Suppressor macrophage treated with lipopolysaccharide for 4 hours (primary cell): ENCODE measurements at regions not wholly inside any gene's neighbourhood (a gene's known extent, or its start where the extent isn't known, plus 50 kb on each side); places are given as distances from the start of the nearest gene placed in this dataset.
"Not testable (repeated sequence)": the region's sequence is repeated elsewhere in the genome, so short reads cannot be mapped to it uniquely, and the experiment has no call there.

Source experiments
- DNase-seq: peaks from one replicate; pipeline ENCODE4 v3.0.0-alpha.2; 2020

DNA sequence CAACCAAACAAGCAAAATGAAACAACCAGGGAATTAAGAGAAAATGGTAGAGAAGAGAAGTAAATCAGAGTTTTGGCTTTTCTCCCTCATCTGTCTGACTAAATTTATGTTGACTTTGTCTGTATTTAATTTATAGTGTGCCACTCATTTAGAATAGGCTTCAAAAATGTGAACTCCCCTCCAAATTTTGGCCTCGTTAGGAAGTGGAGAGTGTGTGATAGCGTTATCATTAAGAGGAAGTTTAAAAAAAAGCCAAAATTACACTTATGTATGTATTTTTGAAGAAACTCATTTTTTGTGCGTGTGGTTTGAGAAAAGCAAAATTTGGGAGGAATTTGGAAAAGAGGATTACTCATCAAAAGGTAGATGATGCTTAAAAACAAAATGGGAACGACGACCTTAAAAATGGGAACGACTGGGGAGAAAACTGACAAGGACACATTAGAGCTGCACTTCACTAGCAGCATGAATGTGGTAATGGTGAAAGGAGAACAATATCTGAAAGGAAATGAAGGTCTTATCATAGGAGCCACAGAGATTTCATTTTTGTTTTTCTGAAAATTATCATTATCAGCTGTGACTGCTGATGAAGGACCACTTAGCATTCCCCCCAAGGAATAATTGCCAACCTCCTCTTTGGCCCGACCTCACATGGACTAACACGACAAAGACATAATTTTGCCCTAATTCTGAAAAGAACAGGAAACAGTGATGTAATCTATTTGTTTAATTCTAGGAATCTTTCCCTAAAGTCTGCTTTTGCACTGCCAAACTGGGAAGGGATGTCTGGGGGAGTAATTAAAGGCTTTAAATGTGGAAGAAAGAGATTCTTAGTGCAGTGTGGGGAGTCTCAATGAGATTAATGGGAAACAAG lies 163.2 kb upstream of the P2RY1 start:
- DNase-seq: no peak

GRCh38 chr3:152672320-152672649 lies 162.6 kb upstream of the P2RY1 start:
- no peak for DNase-seq

DNA sequence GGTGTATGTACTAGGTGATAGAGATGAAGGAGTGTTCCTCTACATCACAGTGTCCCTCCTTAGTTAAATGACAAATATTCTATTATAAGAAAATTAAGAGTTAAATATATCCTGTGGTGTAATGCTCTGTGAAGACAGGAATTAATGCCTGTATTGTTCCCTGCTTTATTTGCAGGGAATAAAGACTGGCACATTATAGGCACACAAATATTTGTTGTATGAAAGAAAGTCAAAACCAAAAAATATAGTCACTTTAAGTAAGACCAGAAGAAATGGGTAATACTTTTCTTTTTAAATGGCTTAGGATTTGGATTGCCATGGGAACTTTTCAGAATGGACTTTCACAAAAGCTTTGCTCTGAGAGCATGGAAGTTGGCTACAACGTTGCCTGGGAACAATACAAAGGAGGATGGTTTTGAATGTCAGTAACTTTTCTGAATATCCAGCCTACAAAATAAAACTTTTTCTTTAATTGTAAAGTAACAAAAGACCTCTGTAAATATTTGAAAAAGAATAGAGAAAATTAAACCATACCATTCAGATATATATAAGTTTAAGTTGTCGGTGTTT lies 158.0 kb upstream of the P2RY1 start:
- no peak for DNase-seq

DNA sequence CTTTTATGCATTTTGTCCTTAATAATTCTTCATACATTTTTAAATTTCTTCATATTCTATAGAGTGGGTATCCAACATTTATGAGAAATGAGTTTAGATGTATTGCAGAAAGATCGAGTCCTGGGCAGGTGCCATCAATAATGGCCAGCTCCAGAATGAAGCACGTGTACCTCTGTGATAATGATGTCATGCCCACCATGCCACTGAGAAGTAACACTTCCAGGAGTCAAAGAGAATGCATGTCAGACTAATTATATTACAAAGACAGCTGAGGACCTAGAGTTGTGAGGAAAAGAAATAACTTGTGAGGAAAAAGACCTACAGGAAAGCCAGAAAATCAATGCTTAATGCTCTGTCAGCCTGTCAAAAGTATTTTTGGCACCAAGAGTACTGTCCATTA lies 157.4 kb upstream of the P2RY1 start:
- DNase-seq: no peak

- no peak for DNase-seq
These were observed 152.5 kb upstream of the P2RY1 start for GRCh38 chr3:152682477-152682876.

DNA sequence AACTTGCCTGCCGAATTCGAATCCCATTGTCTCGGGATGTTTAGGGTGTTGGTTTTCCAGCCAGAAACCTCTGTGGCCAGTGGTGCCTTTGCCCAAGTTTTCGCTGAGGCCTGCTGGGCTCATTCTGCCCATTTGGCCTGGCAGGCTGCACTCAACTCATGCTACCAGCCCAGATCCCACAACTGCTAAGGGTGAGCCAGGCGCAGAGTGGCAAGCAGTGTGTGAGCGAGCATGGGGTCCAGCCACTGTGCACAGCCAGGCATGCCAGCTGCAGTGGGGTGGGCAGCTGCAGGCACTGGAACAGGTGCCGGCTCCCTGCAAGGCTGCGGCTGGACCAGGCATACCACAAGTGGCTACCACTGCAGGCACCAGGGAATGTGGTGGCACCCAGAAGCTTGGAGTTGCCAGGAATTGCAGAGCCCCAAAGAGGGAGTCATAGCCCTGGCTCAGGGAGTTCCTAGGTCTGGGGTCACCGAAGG lies 151.4 kb upstream of the P2RY1 start:
- DNase-seq: no peak

DNA sequence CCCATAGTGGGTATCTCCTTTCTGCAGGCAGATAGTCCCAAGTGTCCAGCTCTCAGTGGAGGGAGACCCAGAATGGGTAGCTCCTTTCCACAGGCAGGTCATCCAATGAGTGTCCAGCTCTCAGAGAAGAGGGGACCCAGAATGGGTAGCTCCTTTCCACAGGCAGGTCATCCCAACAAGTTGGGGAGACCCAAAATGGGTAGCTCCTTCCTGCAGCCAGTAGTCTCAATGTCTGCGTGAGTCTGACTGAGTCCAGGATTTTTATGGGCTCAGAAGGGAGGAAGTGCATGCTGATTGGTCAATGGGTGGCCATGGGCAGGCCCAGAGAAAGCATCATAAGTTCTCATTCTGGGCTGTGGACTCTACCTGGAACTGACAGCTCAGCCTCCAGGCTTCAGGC lies 150.7 kb upstream of the P2RY1 start:
- DNase-seq: no peak

DNA sequence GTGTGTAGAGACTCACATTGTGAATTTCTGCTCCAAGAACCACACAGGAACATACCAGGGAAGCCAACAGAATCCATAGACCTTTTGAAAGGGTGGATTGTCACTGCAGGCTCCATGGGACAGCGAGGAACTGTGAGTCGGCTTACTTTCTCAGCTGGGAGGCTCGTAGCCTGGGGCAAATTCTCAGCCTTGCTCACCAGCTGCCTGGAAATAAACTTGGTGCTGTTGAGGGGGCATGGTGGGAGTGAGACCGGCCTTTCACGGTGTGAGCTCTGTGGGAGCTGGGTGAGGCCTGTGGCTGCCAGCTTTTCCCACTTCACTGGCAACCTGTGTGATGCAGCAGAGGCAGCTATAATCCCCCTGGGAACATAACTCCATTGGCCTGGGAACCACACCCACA lies 146.6 kb upstream of the P2RY1 start:
- DNase-seq: no peak

GRCh38 chr3:152692326-152692725 lies 142.6 kb upstream of the P2RY1 start:
- DNase-seq: not testable (repeated sequence)

GRCh38 chr3:152693521-152694250 lies 141.2 kb upstream of the P2RY1 start:
- DNase-seq: not testable (repeated sequence)

GRCh38 chr3:152695840-152696239 lies 139.1 kb upstream of the P2RY1 start:
- no peak for DNase-seq

- no peak for DNase-seq
These were observed 138.0 kb upstream of the P2RY1 start for GRCh38 chr3:152696962-152697361.

DNA sequence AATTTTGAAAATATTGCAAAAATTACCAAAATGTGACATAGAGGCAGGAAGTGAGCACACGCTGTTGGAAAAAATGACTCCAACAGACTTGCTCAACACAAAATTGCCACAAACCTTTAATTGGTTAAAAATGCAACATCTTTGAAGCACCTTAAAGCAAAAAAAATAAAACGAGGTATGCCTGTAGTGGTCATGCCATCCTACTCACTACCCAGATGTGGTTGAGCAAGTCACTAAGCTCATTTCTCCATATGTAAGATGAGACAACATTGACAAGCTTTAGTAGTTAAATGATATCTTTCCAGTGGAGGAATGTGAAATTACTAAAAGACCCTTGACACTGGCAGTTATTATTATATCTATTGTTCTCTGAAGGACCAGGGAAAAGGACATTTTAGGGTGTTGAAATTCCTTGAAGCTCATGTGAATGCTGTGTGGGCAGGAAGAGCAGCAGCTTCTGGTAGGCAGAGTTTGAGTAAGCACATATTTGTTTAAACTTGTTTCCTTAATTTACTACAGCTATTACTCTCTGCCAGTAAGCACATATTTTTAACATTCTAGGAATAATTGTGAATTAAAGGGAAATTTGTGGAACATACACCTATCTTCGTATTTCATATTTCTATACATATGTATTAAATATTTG lies 131.6 kb upstream of the P2RY1 start:
- peak; percentile 31 for DNase-seq

DNA sequence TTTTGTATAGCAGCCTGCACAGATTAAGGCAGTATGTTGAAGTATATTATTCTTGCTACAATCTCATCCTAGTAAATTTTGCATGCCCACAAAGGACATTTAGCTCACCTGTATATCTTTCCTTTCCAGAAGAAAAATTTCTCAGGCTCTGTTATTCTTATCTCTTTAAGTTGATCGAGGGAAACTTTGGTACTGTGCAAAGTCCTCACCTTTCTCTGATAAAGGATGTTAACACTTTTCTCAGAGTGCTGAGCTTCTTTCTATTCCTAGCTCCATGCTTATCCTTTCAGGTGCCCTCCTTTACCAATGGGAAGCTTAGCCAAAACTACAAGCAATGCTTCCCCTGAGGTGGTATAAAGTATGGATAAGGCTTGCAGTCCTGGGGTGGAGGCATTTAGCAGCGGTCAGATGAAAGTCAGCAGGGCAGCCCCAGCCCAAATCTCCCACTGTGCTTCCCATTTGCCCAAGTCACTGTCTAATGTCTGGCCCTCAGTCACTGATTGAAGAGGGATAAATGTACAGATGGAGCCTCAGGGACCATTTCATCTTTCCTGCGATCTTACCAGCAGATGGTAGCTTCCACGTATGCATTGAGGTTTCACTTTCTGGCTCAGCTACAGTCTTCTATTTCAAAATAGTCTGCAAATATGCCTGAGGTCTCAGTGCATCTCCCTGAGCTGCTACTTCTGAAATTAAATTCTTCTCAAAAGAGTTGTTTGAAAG lies 127.8 kb upstream of the P2RY1 start:
- no peak for DNase-seq

DNA sequence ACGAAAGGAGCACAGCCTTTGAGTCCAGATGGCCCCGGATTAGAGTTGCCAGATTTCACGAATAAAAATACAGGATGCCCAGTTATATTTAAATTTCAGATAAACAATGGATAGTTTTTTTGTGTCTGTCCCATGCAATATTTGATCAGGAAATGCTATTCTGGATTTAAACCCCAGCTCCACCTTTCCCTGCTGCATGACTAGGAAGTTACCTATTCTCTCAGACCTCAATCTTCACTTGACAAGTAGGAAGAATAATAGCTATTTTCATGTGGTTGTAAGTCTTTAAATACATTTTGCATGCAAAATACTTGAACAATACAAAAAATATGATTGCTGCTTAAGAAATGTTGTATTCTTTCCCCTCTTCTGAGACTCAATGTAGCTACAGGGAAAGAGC lies 125.3 kb upstream of the P2RY1 start:
- DNase-seq: no peak

- no peak for DNase-seq
These were observed 124.4 kb upstream of the P2RY1 start for GRCh38 chr3:152710549-152710948.

- no peak for DNase-seq
These were observed 120.9 kb upstream of the P2RY1 start for GRCh38 chr3:152713989-152714388.

DNA sequence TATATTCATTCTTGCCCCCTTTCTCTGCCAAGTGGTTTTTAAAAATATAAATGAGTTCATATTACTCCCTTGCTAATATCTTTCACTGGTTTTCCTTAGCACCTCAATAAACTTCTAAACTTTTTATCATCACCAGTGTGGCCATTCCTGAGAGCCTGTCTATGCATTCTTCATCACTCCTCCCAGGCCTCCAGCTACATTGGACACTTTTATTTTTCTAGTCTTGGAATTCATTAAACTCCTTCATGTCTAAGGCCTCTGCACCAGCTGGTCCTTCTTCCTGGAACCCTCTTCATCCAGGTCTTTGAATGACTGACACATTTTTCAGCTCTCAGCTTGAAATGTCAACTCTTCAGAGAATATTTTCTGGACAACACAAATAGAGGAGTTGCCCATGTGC lies 120.4 kb upstream of the P2RY1 start:
- no peak for DNase-seq

GRCh38 chr3:152717252-152717651 lies 117.7 kb upstream of the P2RY1 start:
- no peak for DNase-seq

GRCh38 chr3:152718810-152719209 lies 116.1 kb upstream of the P2RY1 start:
- no peak for DNase-seq

GRCh38 chr3:152719264-152719663 lies 115.7 kb upstream of the P2RY1 start:
- DNase-seq: peak; percentile 65

DNA sequence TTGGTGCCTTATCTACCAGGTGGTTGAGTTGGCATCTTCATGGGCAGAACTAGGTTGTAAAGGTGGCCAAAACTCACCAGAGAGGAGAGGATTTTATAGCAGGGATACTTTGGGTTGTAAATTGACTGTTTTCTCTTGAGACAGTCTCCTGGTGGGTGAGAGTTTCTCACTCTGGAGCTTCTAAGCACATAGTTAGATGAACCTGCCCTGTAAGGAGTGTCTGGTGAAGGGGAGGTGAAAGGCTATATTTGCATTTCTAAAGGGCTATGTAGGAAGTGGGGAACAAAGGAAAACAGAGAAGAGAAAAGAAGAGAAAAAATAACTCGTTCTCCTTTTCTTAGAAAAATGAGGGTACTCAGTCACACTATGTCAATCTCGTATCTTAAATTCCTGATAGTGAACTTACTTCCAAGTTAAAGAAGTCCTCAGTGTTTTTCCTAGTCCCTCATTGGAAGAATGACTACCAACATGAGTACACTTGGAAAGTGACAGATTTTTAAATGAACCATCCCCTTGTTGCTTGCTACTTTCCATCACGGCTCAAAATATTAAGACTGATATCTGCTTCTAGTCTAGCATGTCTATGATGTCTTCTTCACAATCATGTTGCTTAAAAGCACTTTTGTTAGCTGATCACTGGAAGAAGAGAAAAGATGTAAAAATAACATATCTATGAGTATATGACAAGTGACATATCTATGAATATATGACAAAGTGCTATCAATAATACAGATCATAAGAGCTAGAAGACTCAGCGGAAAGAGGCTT lies 113.8 kb upstream of the P2RY1 start:
- DNase-seq: no peak
